HL-60 (cell line): ENCODE measurements at regions not wholly inside any gene's neighbourhood (a gene's known extent, or its start where the extent isn't known, plus 50 kb on each side); places are given as distances from the start of the nearest gene placed in this dataset.

Source experiments
- DNase-seq, 2 experiments: peaks; one replicate each; pipeline ENCODE4 v3.0.0-alpha.2; 2010 to 2020; ENCODE audit warnings: low read depth in 1 of 2, low spot score in 1 of 2
- H3K27ac ChIP-seq: fragments of 250-450 bp; sonication (Bioruptor Pico); replicated peaks from 2 replicates; pipeline ENCODE4 v1.5.1; 2020; ENCODE audit warnings: mild to moderate bottlenecking, moderate library complexity
- H3K27me3 ChIP-seq: fragments of 250-450 bp; sonication (Bioruptor Pico); 2 replicates; pipeline ENCODE4 v1.5.1; 2021; ENCODE audit warnings: mild to moderate bottlenecking, moderate library complexity; ENCODE audit not compliant: insufficient read depth, poor library complexity, severe bottlenecking
- H3K4me3 ChIP-seq: replicated peaks from 2 replicates; pipeline ENCODE4 v1.5.1; 2011; ENCODE audit warnings: mild to moderate bottlenecking, control low read depth, low read length; ENCODE audit not compliant: insufficient read depth
- GABPA ChIP-seq: IDR thresholded peaks from 2 replicates; pipeline ENCODE4 v1.6.1; 2012; ENCODE audit warnings: low read depth
- POLR2AphosphoS5 ChIP-seq: IDR thresholded peaks from 2 replicates; pipeline ENCODE4 v1.6.1; 2012; ENCODE audit warnings: low read depth
- REST ChIP-seq: IDR thresholded peaks from 2 replicates; pipeline ENCODE4 v1.6.1; 2012; ENCODE audit warnings: low read depth; ENCODE audit not compliant: insufficient replicate concordance
- SPI1 ChIP-seq: IDR thresholded peaks from 2 replicates; pipeline ENCODE4 v1.6.1; 2012; ENCODE audit warnings: low read depth, mild to moderate bottlenecking, borderline replicate concordance
- TF ChIP-seq, protein P1 (sequence below): IDR thresholded peaks from one replicate; pipeline ENCODE4 v1.5.1; 2011; ENCODE audit warnings: low read length, control low read depth, inconsistent platforms; ENCODE audit not compliant: insufficient read depth

- Histone ChIP-seq H3K4me3 (no peak overlapping the region), H3K27ac (no peak overlapping the region), H3K27me3 (no peaks in the 10 kb centered on the region)
- TF ChIP-seq REST (no peak), POLR2AphosphoS5 (no peak), SPI1 (no peak), GABPA (no peak)
- TF ChIP-seq, protein P1, sequence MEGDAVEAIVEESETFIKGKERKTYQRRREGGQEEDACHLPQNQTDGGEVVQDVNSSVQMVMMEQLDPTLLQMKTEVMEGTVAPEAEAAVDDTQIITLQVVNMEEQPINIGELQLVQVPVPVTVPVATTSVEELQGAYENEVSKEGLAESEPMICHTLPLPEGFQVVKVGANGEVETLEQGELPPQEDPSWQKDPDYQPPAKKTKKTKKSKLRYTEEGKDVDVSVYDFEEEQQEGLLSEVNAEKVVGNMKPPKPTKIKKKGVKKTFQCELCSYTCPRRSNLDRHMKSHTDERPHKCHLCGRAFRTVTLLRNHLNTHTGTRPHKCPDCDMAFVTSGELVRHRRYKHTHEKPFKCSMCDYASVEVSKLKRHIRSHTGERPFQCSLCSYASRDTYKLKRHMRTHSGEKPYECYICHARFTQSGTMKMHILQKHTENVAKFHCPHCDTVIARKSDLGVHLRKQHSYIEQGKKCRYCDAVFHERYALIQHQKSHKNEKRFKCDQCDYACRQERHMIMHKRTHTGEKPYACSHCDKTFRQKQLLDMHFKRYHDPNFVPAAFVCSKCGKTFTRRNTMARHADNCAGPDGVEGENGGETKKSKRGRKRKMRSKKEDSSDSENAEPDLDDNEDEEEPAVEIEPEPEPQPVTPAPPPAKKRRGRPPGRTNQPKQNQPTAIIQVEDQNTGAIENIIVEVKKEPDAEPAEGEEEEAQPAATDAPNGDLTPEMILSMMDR: no peak
- DNase-seq: no peak
Measured at GRCh38 chr5:2669913-2670312, 81.6 kb downstream of the IRX2 start.

DNA sequence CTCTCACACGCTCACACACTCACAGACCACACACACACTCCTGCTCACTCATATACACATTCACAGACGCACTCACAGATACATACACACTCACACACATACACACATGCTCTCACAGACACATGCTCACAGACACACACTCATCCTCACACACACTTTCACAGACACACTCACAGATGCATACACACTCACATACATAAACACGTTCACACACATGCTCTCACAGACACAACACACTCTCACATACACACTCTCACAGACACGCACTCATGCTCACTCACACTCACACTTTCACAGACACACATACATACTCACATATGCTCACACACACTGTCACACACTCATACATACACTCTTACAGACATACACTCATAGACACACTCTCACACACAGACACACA is 82.2 kb downstream of the IRX2 start:
- H3K4me3 ChIP-seq: no peak overlapping the region
- H3K27me3 ChIP-seq: no peaks in the 10 kb centered on the region
- DNase-seq: no peak
- TF ChIP-seq, protein P1: no peak
- TF ChIP-seq GABPA (no peak), POLR2AphosphoS5 (no peak), REST (no peak), SPI1 (no peak)
- no peak overlapping the region for H3K27ac ChIP-seq

DNA sequence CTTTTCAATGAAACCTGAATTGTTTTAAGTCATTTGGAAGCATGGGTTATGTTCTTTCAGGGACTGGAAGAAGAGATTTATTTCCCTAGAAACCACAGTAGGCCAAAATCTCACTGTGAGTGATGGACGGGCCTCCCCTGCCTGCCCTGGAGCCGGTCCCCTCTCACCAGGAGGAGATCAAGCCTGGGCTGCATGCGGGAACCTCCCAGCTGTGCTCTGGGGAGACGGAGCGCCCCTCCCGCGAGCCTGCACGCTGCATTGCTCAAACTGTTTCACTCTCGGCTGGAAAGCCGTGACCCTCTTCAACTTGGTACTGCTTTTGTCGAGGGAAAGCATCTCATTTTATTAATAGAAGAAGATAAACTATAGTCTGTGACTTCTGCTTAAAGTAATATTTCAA is 85.4 kb downstream of the IRX2 start:
- H3K27me3 ChIP-seq: no peaks in the 10 kb centered on the region
- no peak overlapping the region for H3K27ac ChIP-seq
- DNase-seq: no peak
- no peak overlapping the region for H3K4me3 ChIP-seq
- TF ChIP-seq POLR2AphosphoS5: no peak
- TF ChIP-seq GABPA: no peak
- TF ChIP-seq, protein P1: no peak
- no peak for TF ChIP-seq REST
- TF ChIP-seq SPI1: no peak
